ENCODE measurements at regions not wholly inside any gene's neighbourhood (a gene's known extent, or its start where the extent isn't known, plus 50 kb on each side); places are given as distances from the start of the nearest gene placed in this dataset.
"Not testable (repeated sequence)": the region's sequence is repeated elsewhere in the genome, so short reads cannot be mapped to it uniquely, and the experiment has no call there.

GRCh38 chr3:70703305-70704102, 391.1 kb upstream of the MDFIC2 start:
- peaks cover 11% of the 10 kb centered on the region for H3K4me1 Mint-ChIP-seq
- no peak overlapping the region for H3K4me3 Mint-ChIP-seq
- H3K36me3 Mint-ChIP-seq = no peaks in the 10 kb centered on the region
- H3K9me3 Mint-ChIP-seq = no peaks in the 10 kb centered on the region
- H3K27me3 Mint-ChIP-seq = peaks cover 25% of the 10 kb centered on the region
- peak overlapping the region; percentile 12 for H3K27ac Mint-ChIP-seq

- Mint-ChIP-seq H3K36me3 (no peaks in the 10 kb centered on the region), H3K27ac (no peak overlapping the region), H3K9me3 (no peaks in the 10 kb centered on the region), H3K4me3 (no peak overlapping the region), H3K27me3 (peaks cover 25% of the 10 kb centered on the region), H3K4me1 (peaks cover 11% of the 10 kb centered on the region)
These were observed 389.7 kb upstream of the MDFIC2 start for GRCh38 chr3:70702132-70702531.

GRCh38 chr3:70684701-70685100, 372.3 kb upstream of the MDFIC2 start:
- H3K36me3 Mint-ChIP-seq = no peaks in the 10 kb centered on the region
- H3K9me3 Mint-ChIP-seq = no peaks in the 10 kb centered on the region
- H3K4me1 Mint-ChIP-seq = no peaks in the 10 kb centered on the region

GRCh38 chr3:70675810-70676209, 363.4 kb upstream of the MDFIC2 start:
- H3K27ac Mint-ChIP-seq, H3K36me3 Mint-ChIP-seq, H3K9me3 Mint-ChIP-seq, H3K4me1 Mint-ChIP-seq, H3K4me3 Mint-ChIP-seq, H3K27me3 Mint-ChIP-seq: not testable (repeated sequence)

More at GRCh38 chr3:70684701-70685100, 372.3 kb upstream of the MDFIC2 start:
- H3K27ac Mint-ChIP-seq = no peak overlapping the region
- H3K4me3 Mint-ChIP-seq = no peak overlapping the region
- H3K27me3 Mint-ChIP-seq = peaks cover 22% of the 10 kb centered on the region

- peaks cover 5% of the 10 kb centered on the region for H3K9me3 Mint-ChIP-seq
- H3K36me3 Mint-ChIP-seq = peaks cover 2% of the 10 kb centered on the region
- H3K4me3 Mint-ChIP-seq = no peak overlapping the region
- H3K27me3 Mint-ChIP-seq = peaks cover 37% of the 10 kb centered on the region
- H3K4me1 Mint-ChIP-seq = no peaks in the 10 kb centered on the region
- no peak overlapping the region for H3K27ac Mint-ChIP-seq
These were observed 346.3 kb upstream of the MDFIC2 start for GRCh38 chr3:70658513-70659310.

GRCh38 chr3:70657454-70657853, 345.0 kb upstream of the MDFIC2 start:
- Mint-ChIP-seq H3K4me1 (no peaks in the 10 kb centered on the region), H3K4me3 (no peak overlapping the region), H3K9me3 (peaks cover 5% of the 10 kb centered on the region), H3K27ac (no peak overlapping the region), H3K36me3 (peaks cover 2% of the 10 kb centered on the region), H3K27me3 (peaks cover 33% of the 10 kb centered on the region)

- H3K27ac Mint-ChIP-seq = no peak overlapping the region
- H3K36me3 Mint-ChIP-seq = no peaks in the 10 kb centered on the region
- H3K4me1 Mint-ChIP-seq = no peaks in the 10 kb centered on the region
- no peak overlapping the region for H3K4me3 Mint-ChIP-seq
- peaks cover 11% of the 10 kb centered on the region for H3K27me3 Mint-ChIP-seq
- no peaks in the 10 kb centered on the region for H3K9me3 Mint-ChIP-seq
These were observed 335.4 kb upstream of the MDFIC2 start for GRCh38 chr3:70647823-70648222.

- Mint-ChIP-seq H3K27ac (no peak overlapping the region), H3K9me3 (no peaks in the 10 kb centered on the region), H3K4me3 (no peak overlapping the region), H3K4me1 (no peaks in the 10 kb centered on the region), H3K27me3 (peaks cover 11% of the 10 kb centered on the region), H3K36me3 (no peaks in the 10 kb centered on the region)
These were observed 334.7 kb upstream of the MDFIC2 start for GRCh38 chr3:70647094-70647493.

GRCh38 chr3:70646635-70647034, 334.2 kb upstream of the MDFIC2 start:
- no peaks in the 10 kb centered on the region for H3K9me3 Mint-ChIP-seq
- no peaks in the 10 kb centered on the region for H3K4me1 Mint-ChIP-seq
- no peak overlapping the region for H3K4me3 Mint-ChIP-seq
- peaks cover 11% of the 10 kb centered on the region for H3K27me3 Mint-ChIP-seq
- no peak overlapping the region for H3K27ac Mint-ChIP-seq
- no peaks in the 10 kb centered on the region for H3K36me3 Mint-ChIP-seq

GRCh38 chr3:70640481-70640880, 328.0 kb upstream of the MDFIC2 start:
- H3K27me3 Mint-ChIP-seq = peaks cover 16% of the 10 kb centered on the region
- no peaks in the 10 kb centered on the region for H3K36me3 Mint-ChIP-seq
- H3K4me3 Mint-ChIP-seq = no peak overlapping the region
- H3K27ac Mint-ChIP-seq = peak overlapping the region; percentile 33
- H3K9me3 Mint-ChIP-seq = no peaks in the 10 kb centered on the region
- no peaks in the 10 kb centered on the region for H3K4me1 Mint-ChIP-seq

GRCh38 chr3:70635301-70635700, 322.9 kb upstream of the MDFIC2 start:
- Mint-ChIP-seq H3K4me1 (no peaks in the 10 kb centered on the region), H3K4me3 (no peak overlapping the region), H3K36me3 (no peaks in the 10 kb centered on the region), H3K27ac (no peak overlapping the region), H3K27me3 (peaks cover 13% of the 10 kb centered on the region), H3K9me3 (no peaks in the 10 kb centered on the region)

- Mint-ChIP-seq H3K4me3 (no peak overlapping the region), H3K9me3 (no peaks in the 10 kb centered on the region)
These were observed 319.4 kb upstream of the MDFIC2 start for GRCh38 chr3:70631716-70632307.

GRCh38 chr3:70621451-70621850, 309.0 kb upstream of the MDFIC2 start:
- no peak overlapping the region for H3K27ac Mint-ChIP-seq
- peaks cover 14% of the 10 kb centered on the region for H3K27me3 Mint-ChIP-seq
- no peak overlapping the region for H3K4me3 Mint-ChIP-seq
- H3K9me3 Mint-ChIP-seq = no peaks in the 10 kb centered on the region
- no peaks in the 10 kb centered on the region for H3K4me1 Mint-ChIP-seq
- no peaks in the 10 kb centered on the region for H3K36me3 Mint-ChIP-seq

More at GRCh38 chr3:70631716-70632307, 319.4 kb upstream of the MDFIC2 start:
- Mint-ChIP-seq H3K4me1 (no peaks in the 10 kb centered on the region), H3K36me3 (no peaks in the 10 kb centered on the region), H3K27me3 (peaks cover 9% of the 10 kb centered on the region), H3K27ac (no peak overlapping the region)

- Mint-ChIP-seq H3K27ac (no peak overlapping the region), H3K9me3 (no peaks in the 10 kb centered on the region), H3K27me3 (peaks cover 14% of the 10 kb centered on the region)
These were observed 308.5 kb upstream of the MDFIC2 start for GRCh38 chr3:70620956-70621355.

GRCh38 chr3:70620367-70620766, 307.9 kb upstream of the MDFIC2 start:
- Mint-ChIP-seq H3K27ac (no peak overlapping the region), H3K9me3 (no peaks in the 10 kb centered on the region), H3K36me3 (no peaks in the 10 kb centered on the region), H3K27me3 (peaks cover 14% of the 10 kb centered on the region), H3K4me1 (no peaks in the 10 kb centered on the region), H3K4me3 (no peak overlapping the region)

More at GRCh38 chr3:70620956-70621355, 308.5 kb upstream of the MDFIC2 start:
- Mint-ChIP-seq H3K4me1 (no peaks in the 10 kb centered on the region), H3K36me3 (no peaks in the 10 kb centered on the region), H3K4me3 (no peak overlapping the region)

- no peak overlapping the region for H3K27ac Mint-ChIP-seq
- H3K4me3 Mint-ChIP-seq = no peak overlapping the region
- no peaks in the 10 kb centered on the region for H3K36me3 Mint-ChIP-seq
- no peaks in the 10 kb centered on the region for H3K4me1 Mint-ChIP-seq
- no peaks in the 10 kb centered on the region for H3K9me3 Mint-ChIP-seq
- peaks cover 6% of the 10 kb centered on the region for H3K27me3 Mint-ChIP-seq
These were observed 305.7 kb upstream of the MDFIC2 start for GRCh38 chr3:70618151-70618550.
